Tongue (tissue), 1 donor: ENCODE measurements at regions not wholly inside any gene's neighbourhood (a gene's known extent, or its start where the extent isn't known, plus 50 kb on each side); places are given as distances from the start of the nearest gene placed in this dataset.

Experiments
- DNase-seq: peaks from one replicate; pipeline ENCODE4 v3.0.0-alpha.2; 2015

DNA sequence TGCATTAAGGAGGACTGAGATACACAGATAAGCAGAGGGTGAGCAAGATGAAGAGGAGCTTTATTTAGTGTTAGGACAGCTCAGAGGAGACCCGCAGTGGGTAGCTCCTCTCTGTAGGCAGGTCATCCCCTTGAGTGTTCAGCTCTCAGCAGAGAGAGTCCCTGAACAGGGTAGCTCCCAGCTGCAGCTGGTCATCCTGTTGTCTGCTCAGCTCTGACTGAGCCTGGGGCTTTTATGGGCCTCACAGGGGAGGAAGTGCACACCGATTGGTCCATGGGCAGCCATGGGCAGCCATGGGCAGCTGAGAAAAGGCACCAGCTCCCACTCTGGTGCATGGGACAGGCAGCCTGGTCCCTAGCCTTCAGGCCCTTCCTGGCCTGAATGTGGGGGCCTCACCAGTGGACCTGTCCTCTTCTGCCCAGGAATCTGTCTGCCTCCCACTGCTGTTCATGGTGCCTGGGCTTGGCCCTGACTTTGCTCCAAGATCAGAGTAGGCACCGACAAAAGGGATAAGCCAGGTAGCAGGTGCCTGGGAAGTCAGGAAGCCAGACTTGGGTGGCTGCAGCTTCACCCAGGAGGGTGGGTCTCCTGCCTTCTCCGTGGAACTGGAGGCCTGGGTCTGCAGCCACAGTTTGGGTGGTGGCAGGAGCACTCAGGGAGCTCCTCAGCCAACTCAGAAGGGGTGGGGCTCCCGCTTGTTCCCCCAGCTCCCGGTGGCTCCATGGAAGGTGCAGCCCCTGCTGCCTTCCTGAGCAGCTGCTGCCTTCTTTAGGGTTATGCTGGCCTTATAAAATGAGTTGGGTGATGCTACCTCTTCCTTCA lies 54.7 kb downstream of the MYEOV start:
- no peak for DNase-seq

DNA sequence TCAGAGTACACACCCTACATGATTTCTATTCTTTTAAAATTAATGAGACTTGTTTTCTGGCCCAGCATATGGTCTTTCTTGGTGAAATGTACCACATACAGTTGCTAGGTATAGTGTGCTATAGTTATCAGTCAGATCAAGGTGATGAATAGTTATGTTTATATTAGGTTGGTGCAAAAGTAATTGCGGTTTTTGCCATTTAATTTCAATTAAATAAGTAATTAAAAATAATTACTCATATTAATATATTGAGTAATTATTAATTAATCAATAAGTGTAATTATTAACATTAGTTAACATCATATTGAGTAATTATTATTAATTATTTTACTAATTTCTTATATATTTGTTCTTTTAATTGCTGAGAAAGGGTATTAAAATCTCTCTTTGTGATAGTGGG lies 56.1 kb downstream of the MYEOV start:
- no peak for DNase-seq

DNA sequence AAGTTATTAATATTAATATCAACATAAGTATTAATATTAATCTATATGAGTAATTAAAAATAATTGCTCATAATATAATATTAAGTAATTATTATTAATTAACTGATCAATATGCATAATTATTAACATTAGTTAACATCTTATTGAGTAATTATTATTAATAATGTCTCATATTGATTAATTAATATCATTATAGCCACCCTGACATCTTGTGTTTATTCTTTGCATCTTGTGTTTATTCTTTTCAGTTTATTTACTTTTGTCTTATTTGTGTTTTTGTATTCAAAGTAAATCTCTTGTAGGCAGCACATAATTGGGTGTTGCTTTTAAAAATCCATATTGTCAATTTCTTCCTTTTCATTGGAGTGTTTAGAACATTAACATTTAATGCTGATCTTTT lies 56.6 kb downstream of the MYEOV start:
- DNase-seq: no peak

DNA sequence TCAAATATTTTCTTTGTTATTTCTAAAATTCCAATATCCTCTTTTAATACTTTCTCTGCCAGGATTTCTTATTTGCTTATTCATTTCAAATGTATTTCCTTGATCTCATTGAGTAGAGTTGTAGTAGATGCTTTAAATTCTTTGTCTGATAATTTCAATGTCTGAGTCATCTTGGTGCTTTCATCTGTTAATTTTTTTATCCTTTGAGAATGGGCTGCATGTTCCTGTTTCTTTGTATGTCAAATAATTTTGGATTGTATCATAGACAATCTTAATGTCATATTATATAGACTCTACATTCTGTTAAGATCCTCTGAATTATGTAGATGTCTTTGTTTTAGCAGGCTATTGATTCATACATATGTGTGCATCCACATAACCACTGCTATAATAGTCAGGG lies 57.5 kb downstream of the MYEOV start:
- DNase-seq: no peak

DNA sequence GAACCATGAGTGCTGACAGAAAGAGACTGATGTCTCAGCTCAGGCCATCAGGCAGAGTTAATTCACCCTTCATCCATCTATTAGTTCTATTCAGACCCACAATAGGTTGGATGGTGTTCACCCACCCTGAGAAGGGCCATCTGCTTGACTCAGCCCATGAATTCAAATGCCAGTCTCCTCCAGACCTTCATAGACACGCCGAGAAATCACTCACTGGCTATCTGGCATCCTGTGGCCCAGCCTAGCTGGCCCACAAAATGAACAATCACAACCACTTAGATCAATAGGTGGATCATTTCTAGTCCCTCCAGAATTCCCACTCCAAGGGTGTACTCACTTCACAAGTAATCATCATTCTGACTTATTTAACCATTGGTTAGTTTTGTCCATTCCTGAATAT lies 58.2 kb downstream of the MYEOV start:
- no peak for DNase-seq

DNA sequence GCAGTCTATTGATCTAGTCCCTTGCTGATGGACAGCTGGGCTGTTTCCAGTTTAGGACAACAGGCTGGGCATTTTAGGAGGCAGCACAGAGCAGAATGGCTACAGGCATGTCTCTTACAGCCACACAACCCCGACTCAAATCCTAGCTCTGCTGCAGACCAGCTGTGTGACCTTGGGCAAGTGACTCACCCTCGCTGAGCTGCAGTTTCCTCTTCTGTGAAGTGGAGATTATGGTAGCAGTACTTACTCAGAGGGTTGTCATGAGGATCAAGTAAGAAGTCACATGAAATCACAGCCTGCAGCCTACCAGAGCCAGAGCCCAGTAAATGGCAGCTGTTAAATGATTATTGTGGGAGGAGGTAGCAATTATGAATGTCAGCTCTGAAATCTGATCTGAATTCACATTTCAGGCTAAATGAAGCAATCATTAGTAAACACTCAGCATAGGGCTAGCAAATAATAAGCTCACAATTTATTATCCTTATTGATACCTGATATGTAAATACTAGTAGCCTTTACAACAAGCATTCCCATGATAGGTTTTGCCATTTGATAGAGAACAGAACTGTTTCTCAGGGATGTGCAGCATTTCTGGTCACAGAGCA lies 58.9 kb downstream of the MYEOV start:
- no peak for DNase-seq

DNA sequence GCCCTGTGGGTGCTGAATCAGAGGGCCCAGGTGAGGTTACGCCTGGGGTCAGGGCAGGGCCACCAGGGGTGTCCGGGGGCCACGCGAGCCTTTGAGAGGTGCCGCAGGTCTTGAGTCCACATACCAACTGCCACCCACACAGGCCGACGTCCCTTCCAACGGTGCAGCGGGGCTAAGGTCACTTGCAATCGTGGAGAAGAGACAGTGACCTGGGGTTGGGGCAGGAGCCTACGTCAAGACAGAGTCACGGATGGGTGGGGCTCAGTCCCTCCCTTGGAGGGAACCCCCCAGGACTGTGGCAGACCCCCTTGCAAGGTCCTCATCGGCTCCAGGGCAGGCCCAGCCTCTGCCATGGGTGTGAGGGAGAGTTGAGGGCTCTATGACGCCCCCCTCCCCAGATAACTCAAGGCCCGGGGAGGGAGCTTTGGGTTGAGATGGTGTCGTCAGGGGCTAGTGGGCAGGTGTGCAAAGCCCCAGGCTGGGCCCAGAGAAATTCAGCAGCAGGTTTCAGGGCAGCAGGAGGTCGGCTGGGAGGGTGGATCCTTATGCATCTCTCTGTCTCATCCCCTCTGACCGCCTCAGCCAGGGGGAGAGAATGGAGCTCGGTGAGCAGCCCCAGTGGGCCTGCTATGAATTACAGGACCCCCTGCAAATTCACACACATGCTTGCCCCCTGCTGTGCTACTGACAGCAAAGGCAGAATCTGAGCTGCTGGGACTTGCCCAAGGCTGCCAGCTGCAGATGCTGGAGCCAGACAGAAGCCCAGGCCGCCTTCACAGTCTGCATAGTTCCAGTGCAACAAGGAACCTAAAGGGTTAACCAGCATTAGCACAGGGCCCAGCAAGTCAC lies 60.0 kb downstream of the MYEOV start:
- no peak for DNase-seq

DNA sequence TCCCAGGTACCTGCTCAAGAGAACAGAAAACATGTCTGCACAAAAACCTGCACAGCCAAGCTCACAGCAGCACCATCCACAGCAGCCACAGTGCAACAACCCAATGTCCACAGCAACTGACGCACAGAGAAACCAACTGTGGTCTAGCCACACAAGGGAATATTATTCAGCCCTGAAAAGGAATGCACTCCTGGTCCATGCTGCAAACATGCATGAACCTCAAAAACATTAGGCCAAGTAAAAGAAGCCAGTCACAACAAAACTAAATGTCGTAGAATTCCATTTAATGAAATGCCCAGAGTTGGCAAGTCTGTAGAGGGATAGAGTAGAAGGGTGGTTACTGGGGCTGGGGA lies 60.6 kb downstream of the MYEOV start:
- DNase-seq: no peak

DNA sequence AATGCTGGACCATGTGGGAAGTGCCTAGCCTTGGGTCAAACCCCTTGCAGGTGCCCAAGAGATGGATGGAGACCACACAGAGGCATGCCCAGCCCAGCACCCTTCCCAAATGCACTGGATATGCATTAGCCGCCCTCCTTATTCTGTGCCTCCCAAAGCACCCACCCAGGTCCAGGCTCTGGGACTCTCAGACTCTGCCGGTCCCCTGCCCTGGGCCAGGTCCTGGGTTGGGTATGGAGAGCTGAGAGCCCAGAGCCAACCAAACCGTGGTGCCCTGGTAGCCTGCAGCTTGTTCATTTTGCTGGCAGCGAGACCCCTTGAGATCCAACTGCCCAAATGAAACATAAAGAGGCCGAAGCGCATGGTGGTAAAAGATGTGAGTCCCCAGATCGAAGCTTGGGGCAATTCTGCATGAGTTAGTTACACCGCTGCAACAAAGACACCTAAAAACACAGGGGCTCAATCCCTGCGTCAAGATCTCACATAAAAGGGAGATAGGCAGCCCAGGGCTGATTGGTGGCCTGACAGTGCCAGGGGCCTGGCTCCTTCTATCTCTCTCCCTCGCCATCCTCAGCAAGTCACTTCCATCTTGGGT lies 61.5 kb downstream of the MYEOV start:
- no peak for DNase-seq

DNA sequence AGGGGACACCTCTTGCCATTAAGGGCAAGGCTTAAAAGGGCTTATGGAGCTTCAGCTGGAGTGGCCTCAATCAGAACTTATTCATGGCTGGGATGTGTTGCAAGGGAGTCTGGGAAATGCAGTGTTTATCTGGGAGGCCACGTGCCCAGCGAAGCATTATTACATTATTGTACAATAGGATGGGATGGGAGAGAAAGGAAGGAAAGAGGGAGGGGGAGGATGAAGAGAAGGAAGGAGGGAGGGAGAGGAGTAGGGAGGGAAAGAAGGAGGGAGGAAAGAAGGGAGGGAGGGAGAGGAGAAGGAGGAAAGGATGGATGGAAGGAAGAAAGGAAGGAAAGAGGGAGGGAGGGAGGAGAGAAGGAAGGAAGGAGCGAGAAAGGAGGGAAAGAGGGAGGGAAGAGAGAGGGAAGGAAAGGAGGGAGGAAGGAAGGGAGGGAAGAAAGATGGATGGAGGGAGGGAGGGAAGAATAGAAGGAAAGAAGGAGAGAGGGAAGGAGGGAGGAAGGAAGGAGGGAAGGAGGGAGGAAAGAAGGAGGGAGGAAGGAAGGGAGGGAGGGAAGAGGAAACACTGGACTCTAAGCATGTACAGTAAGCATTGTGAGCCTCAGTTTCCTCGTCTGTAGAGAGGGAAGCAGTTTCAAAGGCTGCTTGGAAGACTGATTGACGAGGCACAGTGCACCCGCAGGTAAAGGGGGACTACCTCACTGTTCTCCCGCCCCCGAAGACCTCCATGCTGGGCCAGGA lies 62.2 kb downstream of the MYEOV start:
- no peak for DNase-seq

DNA sequence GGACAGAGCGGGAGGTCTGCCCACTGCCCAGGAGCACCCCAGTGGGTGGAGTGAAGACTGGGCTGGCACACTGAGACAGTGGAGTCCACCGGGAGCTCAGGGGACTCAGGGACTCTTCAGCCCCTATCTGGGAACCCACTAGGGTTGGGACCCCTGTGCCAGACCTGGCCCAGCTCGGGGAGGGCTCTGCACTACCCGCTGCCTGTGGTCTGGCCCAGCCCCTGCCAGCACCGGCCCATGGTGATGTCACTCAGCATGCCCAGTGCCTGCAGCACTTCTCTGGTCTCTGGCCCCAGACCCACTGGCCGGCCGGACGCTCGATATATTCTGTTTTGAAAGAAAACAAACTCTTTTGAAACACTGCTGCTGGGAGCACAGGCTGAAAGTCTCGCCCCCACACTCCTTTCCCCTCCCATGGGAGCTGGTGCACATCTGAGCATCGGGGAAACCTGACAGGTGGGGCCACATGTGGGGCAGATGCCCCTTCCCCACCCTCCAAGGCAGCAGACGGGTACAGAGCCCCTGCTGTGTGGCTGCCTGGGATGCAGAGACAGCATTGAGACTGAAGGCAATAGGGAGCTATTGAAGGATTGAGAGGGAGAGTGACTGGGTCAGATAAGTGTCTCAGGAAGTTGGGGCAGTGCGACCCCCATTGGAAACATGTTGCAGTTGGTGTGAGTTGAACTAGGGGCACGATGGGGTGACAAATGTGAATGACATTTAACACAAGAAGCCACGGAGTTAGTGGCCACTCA lies 62.9 kb downstream of the MYEOV start:
- DNase-seq: no peak

DNA sequence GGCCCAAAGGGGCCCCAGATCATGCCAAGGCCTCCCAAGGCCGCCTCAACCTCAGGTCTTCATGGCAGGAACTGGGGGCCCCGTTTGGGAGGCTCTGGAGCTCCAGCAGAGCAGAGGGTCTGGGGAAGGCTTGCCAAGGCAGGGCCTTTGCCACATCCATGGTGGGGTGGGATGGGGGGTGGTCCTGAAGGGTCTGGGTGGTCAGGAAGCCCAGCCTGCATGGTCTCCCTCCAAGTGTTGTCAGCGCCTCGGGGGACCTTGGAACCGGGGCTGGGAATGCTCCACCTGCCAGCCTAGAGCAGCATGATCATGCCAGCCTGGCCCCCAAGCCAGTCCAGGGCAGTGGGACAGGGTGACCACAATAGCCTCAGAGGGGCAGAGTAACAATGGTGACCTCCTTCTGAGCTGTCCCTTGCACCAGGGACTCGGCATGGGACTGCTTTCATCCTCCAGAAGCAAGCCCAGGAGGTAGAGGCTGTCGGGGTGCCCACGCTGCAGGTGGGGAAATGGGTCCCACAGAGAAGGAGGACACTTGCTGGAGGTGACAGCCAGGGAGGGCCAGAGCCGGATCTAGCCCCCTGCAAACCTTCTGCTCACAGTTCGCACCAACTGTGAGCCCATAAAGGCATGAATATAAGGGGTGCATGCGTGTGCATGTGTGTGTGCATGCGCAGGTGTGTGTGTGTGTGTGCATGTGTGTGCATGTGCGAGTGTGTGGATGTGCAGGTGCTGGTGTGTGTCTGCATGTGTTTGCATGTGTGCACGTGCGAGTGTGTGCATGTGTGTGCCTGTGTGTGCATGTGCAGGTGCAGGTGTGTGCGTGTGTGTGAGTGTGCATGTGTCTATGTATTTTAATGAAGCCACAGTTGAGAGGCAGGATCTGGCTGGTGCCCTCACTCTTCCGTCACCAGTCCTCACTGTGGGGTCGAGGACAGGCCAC lies 63.8 kb downstream of the MYEOV start:
- DNase-seq: no peak

DNA sequence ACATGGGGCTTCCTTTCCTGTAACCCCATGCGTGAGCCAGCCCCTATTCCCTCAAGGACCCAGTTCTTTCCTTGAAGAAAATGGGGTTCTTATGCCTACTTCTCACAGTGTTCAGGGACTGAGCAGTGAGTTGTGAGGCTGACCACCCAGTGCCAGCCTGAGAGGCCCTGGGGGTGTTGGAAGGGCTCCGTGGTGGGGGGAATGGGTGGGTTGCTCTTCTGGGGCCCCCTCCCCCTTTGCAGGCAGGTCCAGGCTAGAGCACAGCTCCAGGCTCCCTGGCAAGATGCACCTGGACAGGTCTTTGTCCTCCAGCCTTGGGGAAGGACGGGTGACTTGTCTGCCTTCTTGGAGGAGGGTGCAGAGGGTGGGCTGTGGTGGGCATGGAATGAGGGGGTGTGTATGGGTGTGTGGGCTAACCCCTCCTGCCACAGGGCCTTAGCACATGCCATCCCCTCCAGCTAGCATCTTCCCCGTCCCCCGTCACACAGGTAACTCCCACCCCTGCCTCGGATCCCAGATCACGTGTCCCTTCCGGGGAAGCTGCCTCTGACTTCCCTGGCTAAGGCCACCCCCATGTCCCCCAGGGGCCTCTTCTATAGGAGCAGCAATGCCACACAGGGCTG lies 64.6 kb downstream of the MYEOV start:
- DNase-seq: no peak

DNA sequence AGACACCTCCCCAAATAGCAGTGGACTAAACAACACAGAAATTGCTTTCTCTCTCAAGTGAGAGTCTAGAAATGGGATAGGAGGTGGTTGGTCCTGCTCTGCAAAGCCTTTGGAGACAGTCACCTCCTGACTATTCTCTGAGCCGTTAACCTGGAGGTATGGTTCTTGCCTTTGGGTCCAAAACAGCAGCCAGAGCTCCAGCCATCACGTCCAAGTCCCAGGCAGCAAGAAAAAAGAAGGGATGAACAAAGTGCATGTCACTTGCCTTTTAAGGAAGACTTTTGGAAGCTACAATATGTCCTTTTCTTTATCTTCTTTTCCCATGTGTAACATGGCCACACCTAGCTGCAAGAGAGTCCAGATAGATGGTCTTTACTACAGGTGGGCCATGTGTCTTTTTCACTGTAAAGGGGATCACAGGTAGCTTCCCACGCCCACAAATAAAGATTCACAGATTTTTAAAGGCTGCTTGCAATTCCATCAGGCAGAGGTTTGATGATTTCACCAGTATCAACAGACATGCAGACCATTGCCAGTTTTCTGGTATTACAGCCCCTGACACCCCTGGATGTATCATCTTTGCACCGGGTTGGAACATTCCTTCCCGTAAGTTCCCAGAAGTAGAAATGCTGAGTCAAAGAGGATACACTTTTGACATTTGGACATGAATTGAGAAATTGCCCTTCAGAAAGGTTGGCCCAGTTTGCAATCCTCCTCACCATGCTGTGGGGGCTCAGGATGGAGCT lies 66.0 kb downstream of the MYEOV start:
- no peak for DNase-seq

DNA sequence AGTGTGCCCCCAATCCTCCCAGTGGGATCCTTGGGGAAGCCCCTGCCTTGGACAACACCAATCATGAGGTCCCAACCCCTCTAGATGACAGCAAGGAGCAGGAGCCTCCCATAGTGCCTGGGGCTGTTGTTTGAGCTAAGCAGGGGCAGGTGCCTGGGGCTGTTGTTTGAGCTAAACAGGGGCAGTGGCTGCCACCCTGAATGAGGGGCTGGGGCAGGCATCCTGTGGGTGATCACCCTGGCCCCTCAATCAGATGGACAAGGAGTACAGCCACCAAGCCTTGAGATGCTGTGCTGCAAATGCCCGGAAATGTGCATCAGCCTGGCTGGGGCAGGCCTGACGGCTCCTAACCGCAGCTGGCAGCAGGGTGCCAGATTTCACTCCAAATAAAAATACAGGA lies 66.7 kb downstream of the MYEOV start:
- DNase-seq: no peak

DNA sequence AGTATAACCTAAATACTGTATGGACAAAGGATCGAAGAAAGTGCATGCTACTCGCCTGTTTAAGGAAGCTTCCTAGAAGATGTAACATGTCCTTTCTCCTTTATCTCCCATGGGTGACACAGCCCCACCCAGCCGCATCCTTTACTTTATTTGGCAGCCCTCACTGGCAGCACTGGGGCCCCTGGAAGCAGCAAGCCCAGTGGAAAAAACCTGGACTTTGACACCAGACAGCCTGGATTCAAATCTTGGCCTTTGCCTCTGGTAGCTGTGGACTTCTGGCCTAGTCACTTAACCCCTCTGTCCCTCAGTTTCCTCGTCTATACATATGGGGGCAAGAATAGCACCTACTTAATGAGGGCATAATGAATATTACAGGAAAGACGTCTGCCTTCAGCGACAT lies 67.1 kb downstream of the MYEOV start:
- no peak for DNase-seq

DNA sequence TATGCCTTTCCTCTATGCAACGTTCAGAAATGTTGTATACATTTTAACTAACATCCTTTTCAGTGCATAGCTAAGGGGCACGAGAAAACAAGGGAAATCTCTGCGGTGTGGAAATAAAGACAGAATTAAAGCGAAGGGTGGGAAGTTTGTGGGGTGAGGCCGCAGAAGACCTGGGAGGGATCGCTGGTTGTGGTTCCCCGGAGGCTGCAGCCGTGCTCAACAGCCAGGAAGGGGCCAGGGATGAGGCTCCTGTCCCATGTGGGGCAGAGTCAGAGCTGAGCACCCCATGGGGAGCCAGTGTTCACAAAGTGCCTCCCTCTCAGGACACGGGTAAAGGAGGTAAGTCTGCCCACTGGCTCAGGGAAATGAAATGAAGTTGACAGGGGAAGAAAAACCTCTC lies 67.5 kb downstream of the MYEOV start:
- DNase-seq: no peak

DNA sequence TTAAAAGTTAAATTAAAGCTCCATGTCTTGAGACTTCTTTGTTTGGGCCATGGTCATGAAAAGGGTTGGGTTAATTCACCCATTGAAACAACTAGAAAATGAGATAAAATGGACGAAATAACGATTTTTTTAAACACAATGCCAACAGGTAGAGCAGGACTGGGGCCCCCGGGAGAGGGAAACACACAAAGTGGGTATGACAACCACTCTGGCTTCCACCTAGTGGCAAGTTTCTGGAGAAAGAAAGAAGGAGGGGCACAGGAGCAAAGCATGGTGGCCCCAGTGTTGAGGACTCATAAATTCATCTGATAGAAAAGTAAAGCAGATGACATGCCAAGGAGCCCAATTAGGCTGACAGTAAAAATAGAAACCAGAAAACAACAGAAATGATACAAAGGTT lies 68.4 kb downstream of the MYEOV start:
- DNase-seq: no peak

DNA sequence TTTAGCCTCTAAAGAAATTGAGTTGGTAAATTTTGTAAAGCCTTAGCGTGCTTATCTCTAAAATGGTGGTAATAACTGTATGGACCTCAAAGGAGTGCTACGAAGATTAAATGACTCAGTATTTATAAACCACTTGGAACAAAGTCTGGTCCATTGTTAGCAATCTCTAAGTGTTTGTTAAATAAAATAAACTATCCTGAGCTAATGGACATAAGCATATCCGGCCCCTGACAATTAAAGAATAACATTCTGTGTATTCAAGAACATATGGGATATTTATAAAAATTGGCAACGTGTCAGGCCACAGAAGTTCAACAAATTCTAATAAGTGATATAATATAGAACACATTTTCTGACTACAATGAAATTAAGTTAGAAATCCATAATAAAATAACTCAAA lies 71.0 kb downstream of the MYEOV start:
- no peak for DNase-seq
